ENCODE measurements at regions not wholly inside any gene's neighbourhood (a gene's known extent, or its start where the extent isn't known, plus 50 kb on each side); places are given as distances from the start of the nearest gene placed in this dataset.

- DNase-seq (ENCODE audit: missing footprints): no peak
- intact Hi-C loops (cut with DNase I): no loop called here
- no peak for ATAC-seq
Observed at GRCh38 chr17:12597895-12598294, 67.8 kb upstream of the MYOCD start.

DNA sequence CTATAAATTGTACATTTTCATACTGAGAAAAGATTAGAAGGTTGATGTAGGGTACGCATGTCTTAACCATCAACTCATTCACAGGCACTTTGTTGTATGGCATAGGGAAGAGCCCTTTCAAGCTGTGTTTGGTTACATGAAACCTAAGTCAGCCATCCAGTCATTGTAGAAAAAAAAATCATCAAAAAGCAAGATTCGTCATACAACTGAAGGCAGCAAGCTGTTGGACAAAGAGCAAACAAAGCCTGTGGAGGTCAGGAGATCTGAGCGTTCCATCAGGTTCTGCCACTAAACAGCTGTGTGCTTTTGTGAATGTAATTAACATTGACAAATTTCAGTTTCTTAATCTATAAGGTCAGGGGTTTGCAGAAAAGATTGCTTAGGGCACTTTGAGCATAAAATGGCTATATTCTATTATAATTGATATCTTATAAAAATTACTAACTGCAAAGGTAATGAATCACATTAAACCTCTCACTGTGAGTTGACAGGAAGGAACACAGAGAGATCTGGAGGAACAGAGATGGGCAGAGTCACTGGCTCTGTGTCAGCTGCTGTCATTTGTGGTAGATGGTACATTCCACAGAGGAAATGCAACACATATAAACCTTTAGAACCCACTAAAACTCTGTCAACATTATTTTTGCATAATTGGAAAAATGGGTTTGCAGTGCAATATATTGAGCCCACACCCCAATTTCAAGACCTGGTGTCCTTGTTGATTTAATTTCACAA lies 66.3 kb upstream of the MYOCD start:
- DNase-seq (ENCODE audit: missing footprints) (no peak), ATAC-seq (no peak)
- intact Hi-C loops (cut with DNase I): no loop called here

GRCh38 chr17:12600349-12600748 lies 65.3 kb upstream of the MYOCD start:
- intact Hi-C loops (cut with DNase I): no loop called here
- no peak for DNase-seq (ENCODE audit: missing footprints)
- ATAC-seq: no peak

DNA sequence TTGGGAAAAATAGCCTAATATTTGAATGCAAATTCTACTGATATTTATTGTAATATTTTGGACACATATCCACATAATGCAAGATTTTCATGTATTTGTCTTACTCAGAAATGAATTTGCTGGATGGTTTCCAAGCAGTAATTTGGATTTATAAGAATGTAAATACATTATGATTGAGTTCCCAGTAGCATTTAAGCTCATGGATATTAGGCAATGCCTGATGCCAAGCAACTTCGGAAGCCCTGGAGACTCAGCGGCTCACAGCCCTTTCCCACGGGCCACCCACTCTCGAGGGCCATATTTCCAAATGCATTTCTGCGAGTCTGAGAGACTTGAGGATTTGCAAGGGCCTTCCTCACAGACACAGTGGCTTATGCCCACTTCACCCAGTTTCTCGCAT lies 62.1 kb upstream of the MYOCD start:
- intact Hi-C loops (cut with DNase I): no loop called here
- ATAC-seq (no peak), DNase-seq (ENCODE audit: missing footprints) (no peak)

GRCh38 chr17:12605222-12605621 lies 60.5 kb upstream of the MYOCD start:
- DNase-seq (ENCODE audit: missing footprints) (no peak), ATAC-seq (no peak)
- intact Hi-C loops (cut with DNase I): no loop called here

GRCh38 chr17:12613566-12613965 lies 52.1 kb upstream of the MYOCD start:
- ATAC-seq (no peak), DNase-seq (ENCODE audit: missing footprints) (no peak)
- intact Hi-C loops (cut with DNase I): no loop called here

Measured in Right ventricle myocardium inferior (tissue), 1 donor.